ENCODE measurements at regions not wholly inside any gene's neighbourhood (a gene's known extent, or its start where the extent isn't known, plus 50 kb on each side); places are given as distances from the start of the nearest gene placed in this dataset.

DNA sequence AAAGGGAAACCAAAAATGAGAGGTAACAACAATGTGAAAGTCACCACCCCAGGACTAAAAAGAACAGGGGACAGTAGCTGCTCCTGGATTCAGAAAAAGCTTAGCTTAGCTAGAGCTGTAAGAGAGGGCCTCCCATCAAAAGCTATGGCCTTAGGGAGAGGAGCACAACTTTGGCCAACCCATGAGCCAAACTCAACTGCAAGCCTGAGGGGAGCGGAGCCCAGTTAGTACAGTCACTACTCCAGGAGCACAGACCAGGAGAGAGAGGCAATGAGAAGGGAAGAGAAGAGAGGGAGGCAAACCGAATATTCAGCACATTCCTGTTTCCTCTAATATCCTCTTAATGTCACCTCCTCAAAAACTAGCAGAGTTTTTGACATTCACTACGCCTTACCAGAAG lies 917.1 kb upstream of the INTU start:
- Histone ChIP-seq H3K27ac (ENCODE audit: low read depth in 1 of 2, low read length in 2 of 2) (no peak overlapping the region), H3K4me3 (ENCODE audit: low read length in 2 of 2) (no peak overlapping the region), H3K36me3 (ENCODE audit: control insufficient read depth in 1 of 2, insufficient read depth in 2 of 2, low read length in 1 of 2) (no peaks in the 10 kb centered on the region), H3K4me1 (ENCODE audit: control insufficient read depth in 1 of 2, insufficient read depth in 2 of 2, low read length in 2 of 2) (no peaks in the 10 kb centered on the region), H3K9me3 (ENCODE audit: control insufficient read depth, low read length) (no peaks in the 10 kb centered on the region), H3K27me3 (ENCODE audit: control insufficient read depth in 1 of 2, insufficient read depth in 2 of 2, low read length in 1 of 2) (no peaks in the 10 kb centered on the region)
- DNase-seq (no peak), ATAC-seq (ENCODE audit: low FRiP score) (no peak)
- 96 to 97% methylated on average over 3 of the region's 3 CpGs for WGBS, 2 donors
- intact Hi-C loops (cut with DNase I), result no loop called here

DNA sequence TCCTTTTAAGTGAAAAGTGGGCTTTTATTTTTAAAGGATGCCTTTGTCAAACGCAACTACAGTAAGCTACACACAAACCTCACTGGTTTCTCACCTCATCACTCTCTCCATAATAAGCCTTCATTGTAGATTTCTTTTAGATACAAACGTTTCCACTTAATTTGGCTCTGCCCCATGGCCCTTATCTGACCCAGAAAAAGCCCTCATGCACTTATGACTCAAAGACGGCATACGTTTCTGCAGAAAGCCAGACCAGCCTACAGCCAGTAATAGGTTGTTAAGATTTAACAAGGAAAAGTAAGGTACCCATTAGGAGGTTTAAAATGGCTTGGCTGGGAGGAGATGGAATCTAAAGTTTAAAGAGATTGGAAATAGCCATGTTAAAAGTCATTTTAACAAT lies 914.6 kb upstream of the INTU start:
- H3K4me3 ChIP-seq (ENCODE audit: low read length in 2 of 2), result no peak overlapping the region
- intact Hi-C loops (cut with DNase I), result no loop called here
- WGBS, 2 donors, result 26 to 29% methylated on average over 4 of the region's 4 CpGs
- H3K27ac ChIP-seq (ENCODE audit: low read depth in 1 of 2, low read length in 2 of 2), result no peak overlapping the region
- no peaks in the 10 kb centered on the region for H3K36me3 ChIP-seq (ENCODE audit: control insufficient read depth in 1 of 2, insufficient read depth in 2 of 2, low read length in 1 of 2)
- ATAC-seq (ENCODE audit: low FRiP score) (no peak), DNase-seq (no peak)
- no peaks in the 10 kb centered on the region for H3K4me1 ChIP-seq (ENCODE audit: control insufficient read depth in 1 of 2, insufficient read depth in 2 of 2, low read length in 2 of 2)
- no peaks in the 10 kb centered on the region for H3K9me3 ChIP-seq (ENCODE audit: control insufficient read depth, low read length)
- H3K27me3 ChIP-seq (ENCODE audit: control insufficient read depth in 1 of 2, insufficient read depth in 2 of 2, low read length in 1 of 2), result no peaks in the 10 kb centered on the region

- H3K27me3 ChIP-seq (ENCODE audit: control insufficient read depth in 1 of 2, insufficient read depth in 2 of 2, low read length in 1 of 2), result no peaks in the 10 kb centered on the region
- H3K9me3 ChIP-seq (ENCODE audit: control insufficient read depth, low read length), result no peaks in the 10 kb centered on the region
These were observed 912.9 kb upstream of the INTU start for GRCh38 chr4:126719852-126720251.

GRCh38 chr4:126725906-126726305 lies 906.9 kb upstream of the INTU start:
- intact Hi-C loops (cut with DNase I), result no loop called here
- DNase-seq, result no peak
- Histone ChIP-seq H3K4me1 (ENCODE audit: control insufficient read depth in 1 of 2, insufficient read depth in 2 of 2, low read length in 2 of 2) (peaks cover 0 to 3% of the 10 kb centered on the region in 2 donors), H3K4me3 (ENCODE audit: low read length in 2 of 2) (no peak overlapping the region), H3K27me3 (ENCODE audit: control insufficient read depth in 1 of 2, insufficient read depth in 2 of 2, low read length in 1 of 2) (no peaks in the 10 kb centered on the region), H3K9me3 (ENCODE audit: control insufficient read depth, low read length) (no peaks in the 10 kb centered on the region), H3K27ac (ENCODE audit: low read depth in 1 of 2, low read length in 2 of 2) (no peak overlapping the region), H3K36me3 (ENCODE audit: control insufficient read depth in 1 of 2, insufficient read depth in 2 of 2, low read length in 1 of 2) (no peaks in the 10 kb centered on the region)
- no peak for ATAC-seq (ENCODE audit: low FRiP score)

More at GRCh38 chr4:126719852-126720251, 912.9 kb upstream of the INTU start:
- Histone ChIP-seq H3K4me1 (ENCODE audit: control insufficient read depth in 1 of 2, insufficient read depth in 2 of 2, low read length in 2 of 2) (no peaks in the 10 kb centered on the region), H3K36me3 (ENCODE audit: control insufficient read depth in 1 of 2, insufficient read depth in 2 of 2, low read length in 1 of 2) (no peaks in the 10 kb centered on the region), H3K27ac (ENCODE audit: low read depth in 1 of 2, low read length in 2 of 2) (no peak overlapping the region), H3K4me3 (ENCODE audit: low read length in 2 of 2) (no peak overlapping the region)
- WGBS, 2 donors, result 72 to 77% methylated on average over 3 of the region's 3 CpGs
- intact Hi-C loops (cut with DNase I), result no loop called here
- ATAC-seq (ENCODE audit: low FRiP score) (no peak), DNase-seq (no peak)

DNA sequence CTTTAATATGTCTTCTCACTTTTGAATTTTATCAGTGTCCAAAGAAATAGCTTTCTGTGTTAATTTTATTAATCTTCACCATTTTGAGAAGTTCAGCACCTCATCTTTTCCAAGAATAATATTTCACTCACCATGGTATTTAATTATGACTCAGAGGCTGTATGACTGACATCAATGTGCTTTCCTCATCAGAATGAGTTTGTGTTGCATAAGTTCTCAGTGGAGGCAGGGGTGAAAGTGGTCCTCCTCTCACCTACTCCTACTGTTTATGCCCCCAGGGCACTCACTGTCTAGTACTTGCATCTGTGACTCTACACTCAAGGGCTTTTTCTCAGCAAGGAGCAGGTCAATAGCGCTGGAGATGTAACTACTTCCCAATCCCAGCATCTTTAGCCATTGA lies 905.3 kb upstream of the INTU start:
- H3K4me3 ChIP-seq (ENCODE audit: low read length in 2 of 2), result no peak overlapping the region
- intact Hi-C loops (cut with DNase I), result no loop called here
- DNase-seq (no peak), ATAC-seq (ENCODE audit: low FRiP score) (peak; percentile 38)
- no peaks in the 10 kb centered on the region for H3K27me3 ChIP-seq (ENCODE audit: control insufficient read depth in 1 of 2, insufficient read depth in 2 of 2, low read length in 1 of 2)
- no peak overlapping the region for H3K27ac ChIP-seq (ENCODE audit: low read depth in 1 of 2, low read length in 2 of 2)
- 55 to 82% methylated on average over 1 of the region's 1 CpG for WGBS, 2 donors
- no peaks in the 10 kb centered on the region for H3K9me3 ChIP-seq (ENCODE audit: control insufficient read depth, low read length)
- peaks cover 0 to 3% of the 10 kb centered on the region in 2 donors for H3K4me1 ChIP-seq (ENCODE audit: control insufficient read depth in 1 of 2, insufficient read depth in 2 of 2, low read length in 2 of 2)
- H3K36me3 ChIP-seq (ENCODE audit: control insufficient read depth in 1 of 2, insufficient read depth in 2 of 2, low read length in 1 of 2), result no peaks in the 10 kb centered on the region

DNA sequence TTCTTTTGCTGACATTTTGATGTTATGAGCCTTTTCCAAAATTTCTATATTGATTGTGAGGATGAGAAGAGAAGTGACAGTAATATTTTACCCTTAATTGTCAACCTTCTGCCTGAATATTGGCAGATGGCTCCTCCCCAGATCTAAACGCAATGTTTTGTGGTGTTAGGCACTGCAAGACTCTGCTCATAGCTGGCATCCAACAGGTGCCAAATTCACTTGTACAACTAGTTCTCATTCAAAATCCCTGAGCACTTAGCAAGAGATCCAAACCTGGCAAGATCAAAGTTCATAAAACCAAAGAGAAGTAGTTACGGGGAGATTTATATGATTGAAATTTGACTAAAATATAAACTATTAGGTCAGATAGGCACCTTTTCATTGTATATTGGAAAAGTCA lies 901.7 kb upstream of the INTU start:
- ATAC-seq (ENCODE audit: low FRiP score) (no peak), DNase-seq (no peak)
- WGBS, 2 donors, result 89 to 90% methylated on average over 2 of the region's 2 CpGs
- H3K36me3 ChIP-seq (ENCODE audit: control insufficient read depth in 1 of 2, insufficient read depth in 2 of 2, low read length in 1 of 2), result no peaks in the 10 kb centered on the region
- intact Hi-C loops (cut with DNase I), result no loop called here
- H3K27me3 ChIP-seq (ENCODE audit: control insufficient read depth in 1 of 2, insufficient read depth in 2 of 2, low read length in 1 of 2), result no peaks in the 10 kb centered on the region
- no peak overlapping the region for H3K27ac ChIP-seq (ENCODE audit: low read depth in 1 of 2, low read length in 2 of 2)
- no peaks in the 10 kb centered on the region for H3K9me3 ChIP-seq (ENCODE audit: control insufficient read depth, low read length)
- no peak overlapping the region for H3K4me3 ChIP-seq (ENCODE audit: low read length in 2 of 2)
- H3K4me1 ChIP-seq (ENCODE audit: control insufficient read depth in 1 of 2, insufficient read depth in 2 of 2, low read length in 2 of 2), result peaks cover 0 to 3% of the 10 kb centered on the region in 2 donors

GRCh38 chr4:126733301-126733700 lies 899.5 kb upstream of the INTU start:
- H3K27ac ChIP-seq (ENCODE audit: low read depth in 1 of 2, low read length in 2 of 2), result no peak overlapping the region
- no peaks in the 10 kb centered on the region for H3K9me3 ChIP-seq (ENCODE audit: control insufficient read depth, low read length)
- no peaks in the 10 kb centered on the region for H3K27me3 ChIP-seq (ENCODE audit: control insufficient read depth in 1 of 2, insufficient read depth in 2 of 2, low read length in 1 of 2)
- DNase-seq (no peak), ATAC-seq (ENCODE audit: low FRiP score) (no peak)
- no peaks in the 10 kb centered on the region for H3K36me3 ChIP-seq (ENCODE audit: control insufficient read depth in 1 of 2, insufficient read depth in 2 of 2, low read length in 1 of 2)
- WGBS, 2 donors, result 51 to 52% methylated on average over 3 of the region's 3 CpGs
- no peak overlapping the region for H3K4me3 ChIP-seq (ENCODE audit: low read length in 2 of 2)
- no peaks in the 10 kb centered on the region for H3K4me1 ChIP-seq (ENCODE audit: control insufficient read depth in 1 of 2, insufficient read depth in 2 of 2, low read length in 2 of 2)
- intact Hi-C loops (cut with DNase I), result no loop called here

GRCh38 chr4:126734465-126734864 lies 898.3 kb upstream of the INTU start:
- ATAC-seq (ENCODE audit: low FRiP score) (no peak), DNase-seq (no peak)
- Histone ChIP-seq H3K27me3 (ENCODE audit: control insufficient read depth in 1 of 2, insufficient read depth in 2 of 2, low read length in 1 of 2) (no peaks in the 10 kb centered on the region), H3K4me3 (ENCODE audit: low read length in 2 of 2) (no peak overlapping the region), H3K36me3 (ENCODE audit: control insufficient read depth in 1 of 2, insufficient read depth in 2 of 2, low read length in 1 of 2) (no peaks in the 10 kb centered on the region), H3K27ac (ENCODE audit: low read depth in 1 of 2, low read length in 2 of 2) (no peak overlapping the region), H3K4me1 (ENCODE audit: control insufficient read depth in 1 of 2, insufficient read depth in 2 of 2, low read length in 2 of 2) (no peaks in the 10 kb centered on the region), H3K9me3 (ENCODE audit: control insufficient read depth, low read length) (no peaks in the 10 kb centered on the region)
- WGBS, 2 donors, result 44 to 74% methylated on average over 2 of the region's 2 CpGs
- intact Hi-C loops (cut with DNase I), result no loop called here

GRCh38 chr4:126735294-126736132 lies 897.2 kb upstream of the INTU start:
- DNase-seq, result no peak
- Histone ChIP-seq H3K36me3 (ENCODE audit: control insufficient read depth in 1 of 2, insufficient read depth in 2 of 2, low read length in 1 of 2) (no peaks in the 10 kb centered on the region), H3K27ac (ENCODE audit: low read depth in 1 of 2, low read length in 2 of 2) (no peak overlapping the region), H3K4me1 (ENCODE audit: control insufficient read depth in 1 of 2, insufficient read depth in 2 of 2, low read length in 2 of 2) (no peaks in the 10 kb centered on the region), H3K9me3 (ENCODE audit: control insufficient read depth, low read length) (no peaks in the 10 kb centered on the region), H3K4me3 (ENCODE audit: low read length in 2 of 2) (no peak overlapping the region), H3K27me3 (ENCODE audit: control insufficient read depth in 1 of 2, insufficient read depth in 2 of 2, low read length in 1 of 2) (no peaks in the 10 kb centered on the region)
- intact Hi-C loops (cut with DNase I), result no loop called here
- WGBS, 2 donors, result 95 to 97% methylated on average over 3 of the region's 3 CpGs
- ATAC-seq (ENCODE audit: low FRiP score), result no peak
